A673 (cell line): ENCODE measurements at regions not wholly inside any gene's neighbourhood (a gene's known extent, or its start where the extent isn't known, plus 50 kb on each side); places are given as distances from the start of the nearest gene placed in this dataset.

Experiments
- BruUV-seq: library from RNA; stranded (reverse); fragments of 400-500 nt; replicated peaks from 2 replicates; lab custom pipeline; 2021; lab: Mats Ljungman, UMichigan
- CTCF ChIA-PET: fragments of 300-600 bp; sonication (Branson Sonifier 250); formaldehyde crosslinking; loops from one replicate; lab custom pipeline; 2022; ENCODE audit warnings: antibody characterized with exemption; lab: Charles Lee
- POLR2A ChIA-PET: fragments of 300-600 bp; sonication (Branson Sonifier 250); formaldehyde crosslinking; loops from one replicate; lab custom pipeline; 2022; ENCODE audit warnings: antibody characterized with exemption; ENCODE audit not compliant: low non-redundant PET; lab: Charles Lee
- DNase-seq: peaks from one replicate; pipeline ENCODE4 v3.0.0-alpha.2; 2015; ENCODE audit warnings: low spot score
- H3K27ac ChIP-seq: fragments of 200-600 bp; sonication (generic); 2 replicates; pipeline ENCODE4 v1.5.1; 2016; ENCODE audit warnings: mixed run types, low read depth, mild to moderate bottlenecking, mixed read lengths, antibody characterized with exemption, low read length; ENCODE audit not compliant: poor library complexity, severe bottlenecking
- H3K27me3 ChIP-seq: fragments of 200-600 bp; sonication (generic); replicated peaks from 2 replicates; pipeline ENCODE4 v1.6.1; 2017; ENCODE audit warnings: mixed run types, low read depth, mild to moderate bottlenecking, mixed read lengths, antibody characterized with exemption, low read length; ENCODE audit not compliant: insufficient read depth, poor library complexity
- H3K36me3 ChIP-seq: fragments of 200-600 bp; sonication (generic); 2 replicates; pipeline ENCODE4 v1.6.1; 2016; ENCODE audit warnings: mixed run types, mild to moderate bottlenecking, mixed read lengths, antibody characterized with exemption, low read length; ENCODE audit not compliant: insufficient read depth, poor library complexity, severe bottlenecking
- H3K4me1 ChIP-seq: fragments of 200-600 bp; sonication (generic); 2 replicates; pipeline ENCODE4 v1.6.1; 2017; ENCODE audit warnings: mixed run types, mild to moderate bottlenecking, mixed read lengths, antibody characterized with exemption, low read length; ENCODE audit not compliant: insufficient read depth, poor library complexity, severe bottlenecking
- H3K4me3 ChIP-seq: fragments of 200-600 bp; sonication (generic); 2 replicates; pipeline ENCODE4 v1.5.1; 2016; ENCODE audit warnings: low read depth, mixed run types, mild to moderate bottlenecking, mixed read lengths, low read length; ENCODE audit not compliant: poor library complexity, severe bottlenecking
- H3K9me3 ChIP-seq: fragments of 200-600 bp; sonication (generic); 2 replicates; pipeline ENCODE4 v1.6.1; 2016; ENCODE audit warnings: mixed run types, low read depth, mild to moderate bottlenecking, mixed read lengths, antibody characterized with exemption, low read length; ENCODE audit not compliant: poor library complexity, severe bottlenecking
- CTCF ChIP-seq: fragments of 300-800, 200-600 bp; sonication (generic); conservative IDR thresholded peaks from 2 replicates; pipeline ENCODE4 v1.5.1; 2017; ENCODE audit warnings: low read depth, mild to moderate bottlenecking, antibody characterized with exemption, low read length, moderate library complexity, mixed read lengths
- EZH2 ChIP-seq: fragments of 200-600 bp; sonication (generic); IDR thresholded peaks from 2 replicates; pipeline ENCODE4 v1.6.1; 2017; ENCODE audit warnings: borderline replicate concordance, low read depth, mild to moderate bottlenecking, mixed read lengths, antibody characterized with exemption, low read length; ENCODE audit not compliant: poor library complexity, severe bottlenecking
- intact Hi-C: fragments of 100-400 bp; cut with micrococcal nuclease; formaldehyde crosslinking; loops from one replicate; pipeline ENCODE4 v1.10.0; 2022; ENCODE audit not compliant: unreplicated experiment

GRCh38 chr15:61743345-61743909 lies 316.8 kb downstream of the VPS13C start:
- Histone ChIP-seq H3K27me3 (no peaks in the 10 kb centered on the region), H3K27ac (no peak overlapping the region), H3K36me3 (no peaks in the 10 kb centered on the region), H3K4me1 (no peaks in the 10 kb centered on the region), H3K9me3 (no peaks in the 10 kb centered on the region), H3K4me3 (no peak overlapping the region)
- DNase-seq = no peak
- TF ChIP-seq CTCF (no peak), EZH2 (no peak)
- intact Hi-C loops = no loop called here
- no TSS peak for BruUV-seq
- CTCF ChIA-PET = no interaction called here
- POLR2A ChIA-PET = no interaction called here

GRCh38 chr15:61742591-61742990 lies 317.7 kb downstream of the VPS13C start:
- DNase-seq = no peak
- ChIA-PET POLR2A (no interaction called here), CTCF (no interaction called here)
- intact Hi-C loops = no loop called here
- TF ChIP-seq CTCF (no peak), EZH2 (no peak)
- Histone ChIP-seq H3K4me1 (no peaks in the 10 kb centered on the region), H3K27me3 (no peaks in the 10 kb centered on the region), H3K36me3 (no peaks in the 10 kb centered on the region), H3K9me3 (no peaks in the 10 kb centered on the region), H3K27ac (no peak overlapping the region), H3K4me3 (no peak overlapping the region)
- no TSS peak for BruUV-seq

- H3K9me3 ChIP-seq = no peaks in the 10 kb centered on the region
- no peaks in the 10 kb centered on the region for H3K27me3 ChIP-seq
- ChIA-PET CTCF (no interaction called here), POLR2A (no interaction called here)
- no peaks in the 10 kb centered on the region for H3K4me1 ChIP-seq
- no peak for TF ChIP-seq CTCF
- TF ChIP-seq EZH2 = no peak
- H3K36me3 ChIP-seq = no peaks in the 10 kb centered on the region
- no peak overlapping the region for H3K27ac ChIP-seq
- no TSS peak for BruUV-seq
- intact Hi-C loops = no loop called here
- no peak for DNase-seq
- H3K4me3 ChIP-seq = no peak overlapping the region
These were observed 323.5 kb downstream of the VPS13C start for GRCh38 chr15:61736790-61737189.
